Activated CD8-positive, alpha-beta memory T cell treated with anti-CD3 and anti-CD28 coated beads, Interleukin-2, amount 50 U/mL, for 1 hour (primary cell): ENCODE measurements at regions not wholly inside any gene's neighbourhood (a gene's known extent, or its start where the extent isn't known, plus 50 kb on each side); places are given as distances from the start of the nearest gene placed in this dataset.

Source experiments
- DNase-seq: peaks from one replicate; pipeline ENCODE4 v3.0.0-alpha.2; 2020; ENCODE audit errors: extremely low read depth

- no peak for DNase-seq
Measured at GRCh38 chr6:33950891-33951889, 147.4 kb upstream of the MLN start.

- no peak for DNase-seq
Measured at GRCh38 chr6:33950472-33950881, 146.7 kb upstream of the MLN start.

- no peak for DNase-seq
Measured at GRCh38 chr6:33949877-33950435, 146.2 kb upstream of the MLN start.

GRCh38 chr6:33949111-33949510 lies 145.3 kb upstream of the MLN start:
- DNase-seq, result no peak

- no peak for DNase-seq
Measured at GRCh38 chr6:33947916-33948594, 144.3 kb upstream of the MLN start.

GRCh38 chr6:33947047-33947446 lies 143.2 kb upstream of the MLN start:
- no peak for DNase-seq

- no peak for DNase-seq
Measured at GRCh38 chr6:33945931-33946330, 142.1 kb upstream of the MLN start.

- no peak for DNase-seq
Measured at GRCh38 chr6:33944686-33945411, 141.0 kb upstream of the MLN start.

- DNase-seq, result no peak
Measured at GRCh38 chr6:33936886-33937285, 133.1 kb upstream of the MLN start.

- no peak for DNase-seq
Measured at GRCh38 chr6:33935439-33936080, 131.8 kb upstream of the MLN start.

- no peak for DNase-seq
Measured at GRCh38 chr6:33934731-33935270, 131.0 kb upstream of the MLN start.

GRCh38 chr6:33933101-33933500 lies 129.3 kb upstream of the MLN start:
- DNase-seq, result no peak

- no peak for DNase-seq
Measured at GRCh38 chr6:33931799-33932198, 128.0 kb upstream of the MLN start.

- DNase-seq, result no peak
Measured at GRCh38 chr6:33929575-33930288, 125.9 kb upstream of the MLN start.

- no peak for DNase-seq
Measured at GRCh38 chr6:33927616-33928015, 123.8 kb upstream of the MLN start.

GRCh38 chr6:33927112-33927511 lies 123.3 kb upstream of the MLN start:
- DNase-seq, result no peak

GRCh38 chr6:33926451-33926850 lies 122.6 kb upstream of the MLN start:
- DNase-seq, result no peak

GRCh38 chr6:33925936-33926335 lies 122.1 kb upstream of the MLN start:
- no peak for DNase-seq

- DNase-seq, result no peak
Measured at GRCh38 chr6:33925210-33925609, 121.4 kb upstream of the MLN start.

GRCh38 chr6:33924681-33925080 lies 120.9 kb upstream of the MLN start:
- DNase-seq, result no peak
